ENCODE measurements at regions not wholly inside any gene's neighbourhood (a gene's known extent, or its start where the extent isn't known, plus 50 kb on each side); places are given as distances from the start of the nearest gene placed in this dataset.

DNA sequence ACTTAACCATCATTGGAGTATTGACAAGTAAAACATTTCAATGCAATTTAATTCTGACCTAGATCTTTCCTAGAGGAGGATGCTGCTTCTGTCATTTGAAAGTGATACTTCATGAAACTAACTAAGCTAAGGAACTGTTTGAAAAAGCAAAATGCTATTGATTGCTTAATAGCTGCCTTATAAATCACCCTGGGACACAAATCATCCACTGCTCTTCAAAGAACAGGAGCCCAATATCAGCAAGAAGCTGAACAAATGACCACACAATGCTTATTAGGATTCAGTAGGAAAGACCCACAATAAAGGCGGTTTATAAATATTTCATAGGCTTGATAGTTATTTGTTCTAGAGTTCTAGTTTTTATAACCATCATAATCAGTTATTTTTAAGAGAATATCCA is 216.3 kb downstream of the TEX36 start:
- in situ Hi-C loops (cut with MboI; ENCODE audit: low pct_unique_long_range_greater_than_20kb, low sequenced_read_pairs, unreplicated experiment): no loop called here
- DNase-seq (ENCODE audit: low spot score): no peak
- TF ChIP-seq, protein P1, sequence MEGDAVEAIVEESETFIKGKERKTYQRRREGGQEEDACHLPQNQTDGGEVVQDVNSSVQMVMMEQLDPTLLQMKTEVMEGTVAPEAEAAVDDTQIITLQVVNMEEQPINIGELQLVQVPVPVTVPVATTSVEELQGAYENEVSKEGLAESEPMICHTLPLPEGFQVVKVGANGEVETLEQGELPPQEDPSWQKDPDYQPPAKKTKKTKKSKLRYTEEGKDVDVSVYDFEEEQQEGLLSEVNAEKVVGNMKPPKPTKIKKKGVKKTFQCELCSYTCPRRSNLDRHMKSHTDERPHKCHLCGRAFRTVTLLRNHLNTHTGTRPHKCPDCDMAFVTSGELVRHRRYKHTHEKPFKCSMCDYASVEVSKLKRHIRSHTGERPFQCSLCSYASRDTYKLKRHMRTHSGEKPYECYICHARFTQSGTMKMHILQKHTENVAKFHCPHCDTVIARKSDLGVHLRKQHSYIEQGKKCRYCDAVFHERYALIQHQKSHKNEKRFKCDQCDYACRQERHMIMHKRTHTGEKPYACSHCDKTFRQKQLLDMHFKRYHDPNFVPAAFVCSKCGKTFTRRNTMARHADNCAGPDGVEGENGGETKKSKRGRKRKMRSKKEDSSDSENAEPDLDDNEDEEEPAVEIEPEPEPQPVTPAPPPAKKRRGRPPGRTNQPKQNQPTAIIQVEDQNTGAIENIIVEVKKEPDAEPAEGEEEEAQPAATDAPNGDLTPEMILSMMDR (IDR thresholded peaks at IDR 0.05; ENCODE audit: extremely low read depth, insufficient read depth, missing control alignments): no peak

DNA sequence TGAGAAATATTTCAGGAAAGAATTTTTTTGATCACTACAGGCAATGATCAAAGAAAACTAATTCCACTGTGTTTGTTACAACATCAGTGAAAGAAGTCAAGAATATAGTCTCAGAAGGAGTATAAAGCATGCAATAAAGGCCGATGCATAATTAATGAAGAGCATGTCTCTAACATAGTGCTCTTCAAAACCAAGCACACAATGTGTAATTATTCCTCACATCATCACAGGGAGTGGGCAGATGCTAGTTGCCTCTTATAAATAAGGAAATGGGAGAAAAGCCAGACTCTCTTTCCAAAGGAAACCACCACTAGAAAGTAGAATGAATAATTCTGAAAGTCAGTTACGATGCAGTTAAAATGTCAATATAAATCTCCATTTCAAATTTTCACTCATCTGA is 220.1 kb downstream of the TEX36 start:
- TF ChIP-seq, protein P1 (IDR thresholded peaks at IDR 0.05; ENCODE audit: extremely low read depth, insufficient read depth, missing control alignments): no peak
- DNase-seq (ENCODE audit: low spot score): no peak
- in situ Hi-C loops (cut with MboI; ENCODE audit: low pct_unique_long_range_greater_than_20kb, low sequenced_read_pairs, unreplicated experiment): no loop called here

DNA sequence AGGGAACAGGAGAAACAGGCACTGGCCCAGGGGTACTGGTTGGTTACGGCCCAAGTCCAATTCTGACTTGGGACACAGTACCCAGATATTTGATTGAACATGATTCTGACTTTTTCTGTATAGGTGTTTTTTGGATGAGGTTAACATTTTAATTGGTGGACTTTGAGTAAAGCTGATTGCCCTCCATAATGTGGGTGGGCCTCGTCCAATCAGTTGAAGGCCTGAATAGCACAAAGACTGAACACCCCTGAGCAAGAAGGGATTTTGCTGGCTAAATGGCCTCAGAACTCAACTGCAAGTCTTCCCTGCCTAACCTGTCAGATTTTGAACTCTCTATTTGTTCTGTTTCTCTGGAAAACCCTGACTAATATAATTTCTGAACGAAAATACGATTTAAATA is 222.6 kb downstream of the TEX36 start:
- DNase-seq (ENCODE audit: low spot score): no peak
- in situ Hi-C loops (cut with MboI; ENCODE audit: low pct_unique_long_range_greater_than_20kb, low sequenced_read_pairs, unreplicated experiment): no loop called here
- TF ChIP-seq, protein P1 (IDR thresholded peaks at IDR 0.05; ENCODE audit: extremely low read depth, insufficient read depth, missing control alignments): no peak

DNA sequence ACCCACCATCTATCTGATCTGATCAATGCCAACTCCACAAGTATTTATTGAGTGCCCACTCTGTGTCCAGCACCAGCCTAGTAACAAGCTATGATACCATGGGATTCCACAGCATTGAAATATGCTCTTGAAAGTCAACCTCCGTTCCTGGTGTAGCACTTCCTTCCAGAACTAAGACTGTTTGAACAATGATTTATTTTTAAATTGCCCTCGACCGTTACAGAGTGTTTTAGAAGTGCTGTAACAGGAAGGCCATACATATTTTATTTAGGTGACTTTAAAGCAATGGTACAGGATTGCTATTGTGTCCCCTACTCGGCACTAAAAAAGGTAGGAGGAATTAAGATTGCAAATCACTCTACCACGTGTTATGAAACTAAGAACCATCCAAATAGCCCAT is 225.6 kb downstream of the TEX36 start:
- in situ Hi-C loops (cut with MboI; ENCODE audit: low pct_unique_long_range_greater_than_20kb, low sequenced_read_pairs, unreplicated experiment): no loop called here

DNA sequence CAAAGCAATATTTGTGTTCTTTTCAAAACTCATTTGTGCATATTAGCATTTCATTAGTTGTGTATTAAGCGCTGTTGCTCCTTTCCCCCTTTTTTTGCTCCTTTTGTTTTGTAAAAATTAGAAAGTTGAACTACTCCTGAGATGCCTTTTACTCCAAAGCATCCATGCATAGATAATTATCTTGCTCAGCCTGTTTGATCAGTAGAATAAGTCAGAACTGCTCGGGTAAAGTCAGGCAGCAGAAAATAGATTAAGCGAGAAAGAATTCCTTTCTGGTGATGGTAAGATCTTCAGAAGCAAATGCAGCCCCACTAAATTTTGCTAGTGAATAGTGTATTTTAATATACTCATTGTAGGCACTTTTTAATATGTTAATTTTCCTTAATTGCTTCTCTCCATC is 227.1 kb downstream of the TEX36 start:
- in situ Hi-C loops (cut with MboI; ENCODE audit: low pct_unique_long_range_greater_than_20kb, low sequenced_read_pairs, unreplicated experiment): no loop called here
- TF ChIP-seq, protein P1 (IDR thresholded peaks at IDR 0.05; ENCODE audit: extremely low read depth, insufficient read depth, missing control alignments): no peak
- no peak for DNase-seq (ENCODE audit: low spot score)

More for the DNA sequence above, 225.6 kb downstream of the TEX36 start:
- no peak for DNase-seq (ENCODE audit: low spot score)
- TF ChIP-seq, protein P1 (IDR thresholded peaks at IDR 0.05; ENCODE audit: extremely low read depth, insufficient read depth, missing control alignments): no peak

DNA sequence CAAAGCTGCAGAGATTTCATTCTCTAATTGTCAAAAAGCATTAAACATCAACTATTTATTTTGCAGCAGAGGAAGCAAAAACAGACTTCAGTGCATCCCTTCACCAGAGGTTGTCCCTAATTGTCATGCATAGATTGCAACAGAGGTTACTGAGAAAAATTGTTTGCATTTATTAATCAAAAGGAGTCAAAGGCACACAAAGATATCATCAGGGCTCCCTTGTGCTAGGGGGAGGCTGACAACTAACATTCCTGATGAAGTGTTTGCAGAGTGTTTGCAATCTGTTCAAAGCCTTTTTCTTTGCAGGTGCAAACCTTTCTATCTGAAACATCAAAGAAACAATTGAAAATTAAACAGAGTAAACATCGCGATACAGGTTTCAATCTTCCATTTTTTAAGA is 227.5 kb downstream of the TEX36 start:
- TF ChIP-seq, protein P1 (IDR thresholded peaks at IDR 0.05; ENCODE audit: extremely low read depth, insufficient read depth, missing control alignments): no peak
- no peak for DNase-seq (ENCODE audit: low spot score)

DNA sequence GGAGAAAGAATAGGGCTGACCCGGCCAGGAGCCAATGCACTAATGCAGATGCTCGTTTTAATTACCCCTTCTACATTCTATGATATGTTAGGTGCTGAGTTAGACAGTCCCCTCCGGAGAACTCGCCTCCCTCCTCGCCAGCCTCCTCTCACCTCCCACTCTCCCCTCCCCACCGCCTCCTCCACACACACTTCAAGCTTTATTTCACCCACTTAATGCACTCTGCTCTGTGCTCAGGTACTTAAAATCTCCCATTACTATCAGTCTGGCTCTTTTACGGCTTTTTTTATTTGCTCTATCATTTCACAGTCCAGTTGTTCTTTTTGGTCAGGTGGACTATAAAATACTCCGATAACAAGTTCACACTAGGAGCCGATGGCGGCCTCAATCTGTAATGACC is 231.6 kb downstream of the TEX36 start:
- in situ Hi-C loops (cut with MboI; ENCODE audit: low pct_unique_long_range_greater_than_20kb, low sequenced_read_pairs, unreplicated experiment): no loop called here
- no peak for DNase-seq (ENCODE audit: low spot score)

More for the DNA sequence above, 227.5 kb downstream of the TEX36 start:
- in situ Hi-C loops (cut with MboI; ENCODE audit: low pct_unique_long_range_greater_than_20kb, low sequenced_read_pairs, unreplicated experiment): no loop called here

More for the DNA sequence above, 231.6 kb downstream of the TEX36 start:
- TF ChIP-seq, protein P1 (IDR thresholded peaks at IDR 0.05; ENCODE audit: extremely low read depth, insufficient read depth, missing control alignments): no peak
